Posterior cingulate gyrus (tissue), 11 donors: ENCODE measurements at regions not wholly inside any gene's neighbourhood (a gene's known extent, or its start where the extent isn't known, plus 50 kb on each side); places are given as distances from the start of the nearest gene placed in this dataset.
A peak's percentile ranks its signal among the peaks of the same experiment; 100 is the strongest.

ENCODE experiments used
- DNase-seq, 10 donors: peaks; one replicate each; pipeline versions ENCODE4 v3.0.0 to v3.0.0-alpha.2; 2020 to 2021; ENCODE audit warnings: mixed read lengths in 3 of 10
- intact Hi-C: fragments of 100-400 bp; cut with DNase I; formaldehyde crosslinking; loops from one replicate; pipeline ENCODE4 v1.15.1; 2023

- intact Hi-C loops: no loop called here
Measured at GRCh38 chr5:96144289-96144688, 182.6 kb upstream of the ELL2 start.

GRCh38 chr5:96143450-96143849 lies 181.8 kb upstream of the ELL2 start:
- DNase-seq: no peak
- intact Hi-C loops: no loop called here

More at GRCh38 chr5:96144289-96144688, 182.6 kb upstream of the ELL2 start:
- DNase-seq: no peak

- DNase-seq: no peak
- intact Hi-C loops: no loop called here
Measured at GRCh38 chr5:96142786-96143434, 181.3 kb upstream of the ELL2 start.

- no peak for DNase-seq
- intact Hi-C loops: no loop called here
Measured at GRCh38 chr5:96142184-96142781, 180.6 kb upstream of the ELL2 start.

DNA sequence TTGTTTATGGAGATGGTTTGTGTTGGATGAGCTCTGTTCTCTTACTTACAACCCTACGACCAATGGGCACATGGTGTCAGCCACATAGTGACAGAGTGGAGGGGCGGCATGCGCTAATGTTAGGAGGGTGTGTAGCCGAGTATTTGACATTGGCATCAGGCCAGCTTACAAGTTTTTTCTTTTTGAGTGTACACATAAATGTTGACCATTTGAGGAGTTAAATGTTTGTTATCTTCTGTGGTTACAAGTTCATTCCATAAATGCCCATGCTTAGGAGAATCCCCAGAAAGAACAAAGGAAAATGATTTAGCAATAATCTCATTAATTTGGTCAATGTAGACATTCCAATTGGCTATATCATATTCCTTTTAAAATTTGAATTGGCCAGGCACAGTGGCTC lies 180.1 kb upstream of the ELL2 start:
- intact Hi-C loops: no loop called here
- no peak for DNase-seq

DNA sequence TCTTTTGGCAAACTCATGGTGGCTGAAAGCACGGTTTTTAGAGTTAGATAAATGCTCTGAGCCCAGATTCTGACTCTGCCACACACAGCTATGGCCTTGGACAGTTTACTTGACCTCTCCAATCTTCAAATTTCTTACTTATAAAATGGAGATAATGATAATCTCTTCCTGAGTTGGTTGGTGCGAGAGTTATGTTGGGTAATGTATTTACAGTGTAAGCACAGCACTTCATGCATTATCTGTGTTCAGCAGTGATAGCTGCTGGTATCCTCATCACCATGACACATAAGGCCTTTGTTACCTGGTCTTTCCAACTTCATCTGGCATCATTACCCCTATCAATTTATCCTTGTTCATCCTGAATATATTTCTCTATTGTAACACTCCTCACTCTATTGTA lies 178.8 kb upstream of the ELL2 start:
- no peak for DNase-seq
- intact Hi-C loops: no loop called here

- no peak for DNase-seq
- intact Hi-C loops: no loop called here
Measured at GRCh38 chr5:96140084-96140483, 178.4 kb upstream of the ELL2 start.

DNA sequence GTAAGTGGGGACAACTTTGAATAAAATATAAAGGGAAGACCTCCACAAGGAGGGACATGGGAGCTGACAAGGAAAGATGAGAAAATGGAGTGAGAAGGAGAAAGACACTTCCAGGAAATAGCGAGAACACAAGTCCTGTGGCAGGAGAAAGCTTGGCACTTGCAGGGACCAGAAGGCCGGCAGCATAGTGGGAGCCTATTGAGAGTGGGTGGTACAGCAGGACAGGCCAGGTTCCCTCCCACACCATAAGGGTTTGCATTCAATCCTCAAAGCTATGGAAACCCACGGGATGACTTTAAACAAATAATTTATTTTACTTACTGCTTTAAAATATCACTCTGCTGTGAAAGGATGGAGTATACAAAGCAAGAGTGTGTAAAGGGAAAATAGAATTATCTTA lies 173.2 kb upstream of the ELL2 start:
- intact Hi-C loops: no loop called here

GRCh38 chr5:96133341-96134079 lies 171.9 kb upstream of the ELL2 start:
- no peak for DNase-seq

More for the DNA sequence above, 173.2 kb upstream of the ELL2 start:
- peak in 3 of 10 donors; percentile 10 to 80 (median 75) for DNase-seq

GRCh38 chr5:96129276-96129675 lies 167.6 kb upstream of the ELL2 start:
- DNase-seq: no peak
- intact Hi-C loops: no loop called here

More at GRCh38 chr5:96133341-96134079, 171.9 kb upstream of the ELL2 start:
- intact Hi-C loops: no loop called here

- no peak for DNase-seq
- intact Hi-C loops: no loop called here
Measured at GRCh38 chr5:96128204-96128864, 166.7 kb upstream of the ELL2 start.

DNA sequence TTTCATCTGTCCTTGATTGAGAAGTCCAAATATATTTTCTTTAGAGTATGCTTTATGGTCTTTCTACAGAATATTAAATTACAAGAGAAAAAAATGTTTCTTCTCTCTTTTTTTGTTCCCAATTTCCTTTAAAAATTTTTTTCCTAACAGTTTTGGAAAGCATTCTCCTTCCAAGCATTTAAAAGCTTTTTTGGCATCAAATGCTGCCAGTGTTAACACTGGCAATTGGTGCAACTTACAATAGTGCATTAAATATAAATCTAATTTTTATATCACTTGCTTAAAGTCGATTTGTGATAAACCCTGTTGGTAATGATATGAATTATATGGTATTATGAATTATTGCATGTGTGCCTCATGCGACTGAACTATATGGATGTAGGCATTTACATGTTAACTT lies 165.9 kb upstream of the ELL2 start:
- DNase-seq: no peak
- intact Hi-C loops: no loop called here

DNA sequence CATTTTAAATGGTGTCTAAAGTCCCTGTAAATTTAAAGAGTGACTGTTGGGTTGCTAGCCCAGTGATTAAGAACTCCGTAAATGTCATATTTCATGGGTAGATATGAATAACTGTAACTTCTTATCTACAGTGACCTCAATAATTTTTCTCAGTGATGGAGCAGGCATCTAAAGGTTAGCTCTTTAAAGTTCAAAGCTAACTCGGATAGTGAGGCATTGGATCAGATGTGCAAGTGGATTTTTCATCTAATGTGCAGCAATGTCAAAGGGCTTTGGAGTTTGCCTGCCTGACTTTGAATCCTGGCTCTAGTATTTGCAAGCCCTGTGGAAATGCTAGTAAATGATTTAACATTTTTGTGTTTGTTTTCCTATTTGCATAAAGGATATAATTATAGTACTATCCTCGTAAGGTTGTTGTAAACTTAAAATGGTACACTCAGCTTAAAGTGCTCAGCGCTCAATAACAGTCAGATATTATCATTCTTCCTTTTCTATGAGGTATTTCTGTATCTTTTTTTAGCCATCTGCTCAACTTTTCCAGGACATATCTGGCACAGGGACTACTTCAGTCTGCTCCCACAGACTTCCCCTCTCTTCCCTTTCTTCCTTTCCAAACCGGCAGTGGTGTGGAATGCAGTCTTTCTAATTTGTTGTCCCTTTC lies 163.7 kb upstream of the ELL2 start:
- intact Hi-C loops: no loop called here
- no peak for DNase-seq

DNA sequence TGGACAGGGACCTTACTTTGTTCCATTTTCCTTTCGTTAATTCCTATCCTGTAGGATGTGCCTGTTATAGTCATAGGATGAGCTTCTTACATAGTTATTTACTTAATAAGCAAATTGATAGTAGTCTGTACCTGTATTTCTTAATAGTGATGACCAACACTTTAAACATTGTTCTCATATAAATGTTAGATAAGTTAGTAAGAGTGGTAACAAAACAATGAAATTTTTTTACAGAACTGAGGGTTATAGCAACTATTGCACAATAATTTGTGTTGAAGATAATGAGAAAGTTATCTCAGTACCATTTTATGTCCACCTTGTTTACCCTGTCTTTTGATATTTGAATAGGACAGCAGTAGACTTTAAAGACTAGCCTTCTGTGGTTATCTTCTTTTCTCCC lies 162.9 kb upstream of the ELL2 start:
- intact Hi-C loops: no loop called here
- DNase-seq: no peak

- DNase-seq: no peak
- intact Hi-C loops: no loop called here
Measured at GRCh38 chr5:96123418-96123817, 161.8 kb upstream of the ELL2 start.

DNA sequence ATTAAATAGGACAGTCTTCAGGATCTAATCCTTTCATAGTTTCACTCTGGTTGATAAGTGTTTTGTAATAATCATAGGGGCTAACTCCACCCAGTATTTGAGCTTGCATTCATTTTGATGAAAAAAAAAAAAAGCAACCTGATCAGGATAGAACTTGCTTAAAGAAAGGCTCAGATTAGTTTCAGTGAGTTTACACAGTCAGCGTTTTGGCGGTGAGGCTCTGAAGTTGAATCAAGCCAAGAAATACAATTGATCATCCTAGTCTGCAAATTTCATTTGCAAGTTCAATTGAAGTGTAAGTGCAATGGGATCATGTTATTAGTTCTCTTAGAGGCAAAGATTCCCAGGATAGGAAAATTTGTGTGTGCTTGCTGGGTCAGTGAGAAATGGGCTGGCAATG lies 159.7 kb upstream of the ELL2 start:
- no peak for DNase-seq
- intact Hi-C loops: no loop called here

DNA sequence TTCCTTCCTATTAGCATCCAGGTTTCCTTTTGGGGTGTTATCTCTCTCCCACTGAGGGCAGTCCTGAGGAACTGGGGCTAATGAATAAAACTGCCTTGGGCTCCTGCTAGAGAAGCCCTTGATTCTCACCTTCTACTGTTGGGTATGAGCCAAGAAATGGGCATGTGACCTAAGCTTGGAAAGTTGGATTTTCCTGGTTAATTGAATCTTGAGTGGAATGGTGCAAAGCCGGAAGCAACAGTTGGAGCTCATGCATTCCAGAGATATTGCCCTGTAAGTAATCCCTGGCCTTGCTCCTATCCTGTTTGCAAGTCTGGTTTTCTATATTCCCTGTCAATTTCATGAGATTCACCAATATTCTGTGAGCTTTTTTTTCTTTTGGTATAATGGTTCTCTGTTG lies 158.5 kb upstream of the ELL2 start:
- DNase-seq: no peak
- intact Hi-C loops: no loop called here

DNA sequence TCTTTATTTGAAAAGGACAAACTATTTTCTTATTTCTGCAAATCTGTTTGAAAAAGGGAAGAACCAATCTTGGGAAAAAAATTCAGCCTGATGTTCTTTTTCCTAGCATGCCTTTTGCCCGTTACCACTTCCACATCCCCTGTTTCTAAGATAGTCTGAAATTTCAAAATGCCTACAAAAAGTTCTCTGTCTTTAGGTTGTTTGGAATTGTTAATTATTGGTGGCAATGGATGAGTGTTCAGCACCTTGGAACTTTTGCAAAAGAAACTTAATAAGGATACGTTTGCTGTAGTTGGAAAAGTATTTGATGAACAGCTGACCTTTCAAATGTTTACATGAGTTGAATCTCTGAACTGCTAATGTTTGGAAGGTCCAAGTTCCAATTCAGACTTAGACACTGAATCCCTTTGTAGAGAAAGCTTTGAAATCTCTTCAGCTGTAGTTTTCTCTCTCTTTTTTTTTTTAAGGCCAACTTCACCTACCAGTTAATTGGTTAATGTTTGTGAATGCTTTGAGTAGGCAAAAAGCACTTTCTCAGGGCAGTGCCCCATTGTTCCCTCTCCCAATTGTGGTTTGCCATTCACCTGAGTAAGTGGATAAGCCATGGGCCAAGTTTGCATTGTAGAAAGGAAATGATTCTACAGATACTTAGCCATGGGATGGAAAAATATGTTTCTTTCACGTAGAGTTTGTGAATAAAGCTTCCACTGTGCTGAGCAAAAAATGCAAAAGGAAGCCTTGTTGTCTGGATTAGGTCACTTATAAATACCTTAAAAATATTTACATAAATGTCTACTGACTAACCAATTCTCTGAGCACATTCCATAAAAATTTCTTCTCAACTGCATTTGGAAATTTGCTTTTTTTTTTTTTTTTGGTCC lies 156.4 kb upstream of the ELL2 start:
- no peak for DNase-seq
- intact Hi-C loops: no loop called here

DNA sequence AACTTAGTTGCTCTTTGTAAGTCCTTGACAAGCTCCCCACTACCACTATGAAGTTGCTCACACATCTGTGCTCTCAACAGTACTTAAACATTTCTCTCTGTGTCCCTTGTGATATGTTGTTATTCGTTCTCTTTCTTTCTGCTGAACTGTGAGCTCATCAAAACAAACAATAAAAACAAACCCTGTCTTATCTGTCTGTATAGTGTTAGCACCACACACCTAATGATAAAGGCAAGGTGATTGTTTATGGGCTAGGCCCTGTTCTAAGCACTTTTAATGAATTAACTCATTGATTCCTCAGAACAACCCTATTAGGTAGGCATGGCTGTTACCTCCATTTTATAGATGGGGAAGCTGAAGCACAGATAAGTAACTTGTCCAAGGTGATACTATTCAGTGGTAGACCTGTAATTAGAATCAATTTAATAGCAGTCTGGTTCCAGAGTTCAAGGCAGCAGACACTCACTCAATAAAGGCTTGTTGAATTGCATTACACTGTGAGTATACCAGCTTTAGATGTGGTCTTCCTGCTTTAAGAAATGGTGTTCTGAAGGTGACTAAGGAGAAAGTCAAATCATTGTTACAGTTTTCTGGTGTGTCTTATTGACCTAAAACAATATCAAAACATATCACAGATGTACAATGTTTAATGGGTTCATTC lies 153.6 kb upstream of the ELL2 start:
- DNase-seq: no peak
- intact Hi-C loops: no loop called here
